ENCODE measurements at regions not wholly inside any gene's neighbourhood (a gene's known extent, or its start where the extent isn't known, plus 50 kb on each side); places are given as distances from the start of the nearest gene placed in this dataset.

DNA sequence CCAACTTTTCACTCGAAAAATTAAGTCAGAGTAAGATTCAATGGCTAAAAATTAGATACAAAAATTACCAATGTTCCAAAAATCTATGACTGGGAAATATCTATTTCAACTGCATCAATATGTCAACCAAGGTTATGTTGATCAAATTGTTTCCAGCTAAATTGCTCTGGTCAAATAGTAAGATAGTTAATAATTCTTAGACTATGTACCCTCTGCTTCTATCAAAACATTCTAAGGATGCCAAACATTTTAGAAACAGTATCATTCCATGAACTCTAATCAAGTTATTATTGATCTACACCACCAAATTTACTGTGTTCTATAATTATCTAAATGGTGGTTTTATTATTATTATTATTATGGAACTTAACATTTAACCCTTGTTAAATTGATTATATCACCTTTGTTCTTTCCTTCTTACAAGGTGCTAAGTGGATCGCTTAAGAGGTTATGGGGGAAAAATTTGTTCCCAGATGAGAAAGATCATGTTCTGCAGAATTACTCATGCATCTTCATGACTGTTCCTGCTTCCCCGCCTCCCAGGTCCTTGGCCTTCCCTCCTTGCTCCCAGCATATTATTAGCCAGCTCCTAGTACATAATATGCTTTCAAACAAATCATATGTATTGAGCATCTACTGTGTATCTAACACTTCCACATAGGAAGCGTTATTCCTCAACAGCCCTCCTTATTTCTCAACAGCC, 240.5 kb upstream of the KRR1 start:
- WGBS (ENCODE audit: insufficient coverage, low coverage, missing lambda C conversion rate) = 10% methylated on average over 4 of the region's 4 CpGs
- H3K36me3 ChIP-seq (ENCODE audit: control insufficient read depth, insufficient read depth, low read length) = no peaks in the 10 kb centered on the region
- H3K4me1 ChIP-seq (replicated peaks in 1 of 2; ENCODE audit: control insufficient read depth in 2 of 2, insufficient read depth in 2 of 2, low read length in 2 of 2) = no peaks in the 10 kb centered on the region
- H4K20me1 ChIP-seq (replicated peaks; ENCODE audit: control insufficient read depth, insufficient read depth, low read length) = no peaks in the 10 kb centered on the region
- no peak for FAIRE-seq
- no peak for ATAC-seq
- H3K9me3 ChIP-seq (replicated peaks; ENCODE audit: control insufficient read depth, insufficient read depth, low read depth, low read length) = no peaks in the 10 kb centered on the region
- H3K79me2 ChIP-seq (ENCODE audit: control insufficient read depth, insufficient read depth, low read length) = no peaks in the 10 kb centered on the region
- H3K9ac ChIP-seq (ENCODE audit: insufficient read depth in 1 of 2, low read depth in 2 of 2, low read length in 2 of 2) = no peak overlapping the region
- no peak overlapping the region for H2AFZ ChIP-seq (ENCODE audit: low read depth, low read length)
- no peak overlapping the region for H3K4me2 ChIP-seq (ENCODE audit: insufficient read depth, low read length)
- intact Hi-C loops (cut with micrococcal nuclease) (no loop called here), in situ Hi-C loops (cut with MboI) (no loop called here)
- no peak overlapping the region for H3K27ac ChIP-seq (ENCODE audit: extremely low read depth, low read depth, low read length)
- BruUV-seq (replicated peaks) = no TSS peak
- H3K9me1 ChIP-seq (ENCODE audit: control insufficient read depth, insufficient read depth, low read length) = no peaks in the 10 kb centered on the region
- POLR2A ChIA-PET = no interaction called here
- TF ChIP-seq TARDBP (IDR thresholded peaks at IDR 0.05) (no peak), ARNT (IDR thresholded peaks at IDR 0.05) (no peak)
- TF ChIP-seq, protein P1, sequence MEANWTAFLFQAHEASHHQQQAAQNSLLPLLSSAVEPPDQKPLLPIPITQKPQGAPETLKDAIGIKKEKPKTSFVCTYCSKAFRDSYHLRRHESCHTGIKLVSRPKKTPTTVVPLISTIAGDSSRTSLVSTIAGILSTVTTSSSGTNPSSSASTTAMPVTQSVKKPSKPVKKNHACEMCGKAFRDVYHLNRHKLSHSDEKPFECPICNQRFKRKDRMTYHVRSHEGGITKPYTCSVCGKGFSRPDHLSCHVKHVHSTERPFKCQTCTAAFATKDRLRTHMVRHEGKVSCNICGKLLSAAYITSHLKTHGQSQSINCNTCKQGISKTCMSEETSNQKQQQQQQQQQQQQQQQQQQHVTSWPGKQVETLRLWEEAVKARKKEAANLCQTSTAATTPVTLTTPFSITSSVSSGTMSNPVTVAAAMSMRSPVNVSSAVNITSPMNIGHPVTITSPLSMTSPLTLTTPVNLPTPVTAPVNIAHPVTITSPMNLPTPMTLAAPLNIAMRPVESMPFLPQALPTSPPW (CRISPR knock-in tag; IDR thresholded peaks at IDR 0.05) = no peak
- CTCF ChIA-PET (ENCODE audit: low intra/inter-chr PET ratio) = no interaction called here
- no peaks in the 10 kb centered on the region for H3K27me3 ChIP-seq (ENCODE audit: control insufficient read depth in 2 of 2, insufficient read depth in 2 of 2, low read length in 2 of 2)
- no peak overlapping the region for H3K4me3 ChIP-seq
- no peak for DNase-seq (ENCODE audit: extremely low read depth in 1 of 4, low spot score in 3 of 4)

DNA sequence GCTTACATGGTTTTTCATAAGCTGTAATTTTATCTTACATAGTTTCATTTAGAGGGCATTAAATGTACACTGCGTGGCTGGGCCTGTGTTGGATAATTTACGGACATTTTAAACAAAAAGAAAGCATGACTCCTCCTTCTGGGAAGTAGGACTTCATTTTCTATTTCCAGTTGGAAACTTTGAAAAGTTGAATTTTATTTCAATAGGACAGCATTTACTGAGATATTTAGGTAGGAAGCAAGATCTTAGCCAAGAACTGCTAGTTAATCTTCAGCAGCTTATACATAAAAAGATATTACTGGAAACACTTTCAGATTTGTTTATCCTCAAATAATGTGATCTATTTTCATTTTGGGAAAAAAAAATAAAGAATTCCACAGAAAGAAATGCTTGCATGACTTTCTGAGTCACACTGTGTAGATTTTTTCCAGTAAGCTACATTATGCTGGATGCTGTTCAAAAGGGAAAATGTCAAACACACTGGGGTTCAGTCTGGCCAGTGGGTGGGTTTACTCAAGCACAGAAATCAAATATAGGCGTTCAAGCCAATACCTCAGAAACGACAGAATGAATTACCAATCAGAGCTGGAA, 239.4 kb upstream of the KRR1 start:
- Histone ChIP-seq H3K9me1 (ENCODE audit: control insufficient read depth, insufficient read depth, low read length) (no peaks in the 10 kb centered on the region), H4K20me1 (replicated peaks; ENCODE audit: control insufficient read depth, insufficient read depth, low read length) (no peaks in the 10 kb centered on the region), H3K79me2 (ENCODE audit: control insufficient read depth, insufficient read depth, low read length) (no peaks in the 10 kb centered on the region), H2AFZ (ENCODE audit: low read depth, low read length) (no peak overlapping the region), H3K4me1 (replicated peaks in 1 of 2; ENCODE audit: control insufficient read depth in 2 of 2, insufficient read depth in 2 of 2, low read length in 2 of 2) (no peaks in the 10 kb centered on the region), H3K27me3 (ENCODE audit: control insufficient read depth in 2 of 2, insufficient read depth in 2 of 2, low read length in 2 of 2) (no peaks in the 10 kb centered on the region; a peak in 2 of 5 replicates), H3K9ac (ENCODE audit: insufficient read depth in 1 of 2, low read depth in 2 of 2, low read length in 2 of 2) (no peak overlapping the region), H3K4me2 (ENCODE audit: insufficient read depth, low read length) (no peak overlapping the region), H3K27ac (ENCODE audit: extremely low read depth, low read depth, low read length) (no peak overlapping the region), H3K9me3 (replicated peaks; ENCODE audit: control insufficient read depth, insufficient read depth, low read depth, low read length) (no peaks in the 10 kb centered on the region), H3K4me3 (no peak overlapping the region), H3K36me3 (ENCODE audit: control insufficient read depth, insufficient read depth, low read length) (no peaks in the 10 kb centered on the region)
- no peak for ATAC-seq
- ChIA-PET POLR2A (no interaction called here), CTCF (ENCODE audit: low intra/inter-chr PET ratio) (no interaction called here)
- no TSS peak for BruUV-seq (replicated peaks)
- DNase-seq (ENCODE audit: extremely low read depth in 1 of 4, low spot score in 3 of 4) = no peak
- intact Hi-C loops (cut with micrococcal nuclease) = no loop called here
- no peak for FAIRE-seq
- 18% methylated on average over 4 of the region's 4 CpGs for WGBS (ENCODE audit: insufficient coverage, low coverage, missing lambda C conversion rate)
- in situ Hi-C loops (cut with MboI) = no loop called here
- TF ChIP-seq ZNF444 (CRISPR knock-in tag; IDR thresholded peaks at IDR 0.05) = no peak
- TF ChIP-seq BRD9 (IDR thresholded peaks at IDR 0.05; ENCODE audit: low read depth, partially characterized antibody) = no peak
- no peak for TF ChIP-seq ZNF695 (CRISPR knock-in tag; IDR thresholded peaks at IDR 0.05)
- TF ChIP-seq, protein P2, sequence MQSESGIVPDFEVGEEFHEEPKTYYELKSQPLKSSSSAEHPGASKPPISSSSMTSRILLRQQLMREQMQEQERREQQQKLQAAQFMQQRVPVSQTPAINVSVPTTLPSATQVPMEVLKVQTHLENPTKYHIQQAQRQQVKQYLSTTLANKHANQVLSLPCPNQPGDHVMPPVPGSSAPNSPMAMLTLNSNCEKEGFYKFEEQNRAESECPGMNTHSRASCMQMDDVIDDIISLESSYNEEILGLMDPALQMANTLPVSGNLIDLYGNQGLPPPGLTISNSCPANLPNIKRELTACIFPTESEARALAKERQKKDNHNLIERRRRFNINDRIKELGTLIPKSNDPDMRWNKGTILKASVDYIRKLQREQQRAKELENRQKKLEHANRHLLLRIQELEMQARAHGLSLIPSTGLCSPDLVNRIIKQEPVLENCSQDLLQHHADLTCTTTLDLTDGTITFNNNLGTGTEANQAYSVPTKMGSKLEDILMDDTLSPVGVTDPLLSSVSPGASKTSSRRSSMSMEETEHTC (IDR thresholded peaks at IDR 0.05) = no peak
- TF ChIP-seq ZNF785 (CRISPR knock-in tag; IDR thresholded peaks at IDR 0.05) = no peak
- TF ChIP-seq CREM (IDR thresholded peaks at IDR 0.05; ENCODE audit: low read depth) = no peak
- TF ChIP-seq, protein P3, sequence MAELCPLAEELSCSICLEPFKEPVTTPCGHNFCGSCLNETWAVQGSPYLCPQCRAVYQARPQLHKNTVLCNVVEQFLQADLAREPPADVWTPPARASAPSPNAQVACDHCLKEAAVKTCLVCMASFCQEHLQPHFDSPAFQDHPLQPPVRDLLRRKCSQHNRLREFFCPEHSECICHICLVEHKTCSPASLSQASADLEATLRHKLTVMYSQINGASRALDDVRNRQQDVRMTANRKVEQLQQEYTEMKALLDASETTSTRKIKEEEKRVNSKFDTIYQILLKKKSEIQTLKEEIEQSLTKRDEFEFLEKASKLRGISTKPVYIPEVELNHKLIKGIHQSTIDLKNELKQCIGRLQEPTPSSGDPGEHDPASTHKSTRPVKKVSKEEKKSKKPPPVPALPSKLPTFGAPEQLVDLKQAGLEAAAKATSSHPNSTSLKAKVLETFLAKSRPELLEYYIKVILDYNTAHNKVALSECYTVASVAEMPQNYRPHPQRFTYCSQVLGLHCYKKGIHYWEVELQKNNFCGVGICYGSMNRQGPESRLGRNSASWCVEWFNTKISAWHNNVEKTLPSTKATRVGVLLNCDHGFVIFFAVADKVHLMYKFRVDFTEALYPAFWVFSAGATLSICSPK (IDR thresholded peaks at IDR 0.05; ENCODE audit: borderline replicate concordance) = no peak
